Panc1 (cell line): ENCODE measurements at regions not wholly inside any gene's neighbourhood (a gene's known extent, or its start where the extent isn't known, plus 50 kb on each side); places are given as distances from the start of the nearest gene placed in this dataset.

ENCODE experiments used
- ATAC-seq: fragments of 200-7000 bp; cut with Tn5 transposase; 2 replicates; pipeline ENCODE4 v1.9.1; 2020; ENCODE audit warnings: mild to moderate bottlenecking, moderate library complexity
- BruUV-seq: library from RNA; stranded (reverse); fragments of 400-500 nt; replicated peaks from 2 replicates; lab custom pipeline; 2021; lab: Mats Ljungman, UMichigan
- CTCF ChIA-PET: fragments of 300-600 bp; sonication (Branson Sonifier 250); formaldehyde crosslinking; loops from one replicate; lab custom pipeline; 2022; ENCODE audit warnings: antibody characterized with exemption; lab: Charles Lee
- POLR2A ChIA-PET: fragments of 300-600 bp; sonication (Branson Sonifier 250); formaldehyde crosslinking; loops from one replicate; lab custom pipeline; 2022; ENCODE audit warnings: antibody characterized with exemption; lab: Charles Lee
- DNase-seq: peaks from one replicate; pipeline ENCODE4 v3.0.0-alpha.2; 2010; ENCODE audit warnings: low read depth, low spot score
- H3K27ac ChIP-seq: 2 replicates; pipeline ENCODE4 v1.5.1; 2011; ENCODE audit warnings: mild to moderate bottlenecking, low read length, inconsistent platforms
- H3K27me3 ChIP-seq: fragments of 200-500 bp; sonication (Bioruptor generic); 2 replicates; pipeline ENCODE4 v1.6.0; 2014; ENCODE audit warnings: low read length, inconsistent platforms; ENCODE audit not compliant: control insufficient read depth, insufficient read depth
- H3K36me3 ChIP-seq: fragments of 200-500 bp; sonication (Bioruptor generic); 2 replicates; pipeline ENCODE4 v1.5.1; 2014; ENCODE audit warnings: inconsistent platforms, mild to moderate bottlenecking, low read length, moderate library complexity; ENCODE audit not compliant: control insufficient read depth, insufficient read depth
- H3K4me1 ChIP-seq: 2 replicates; pipeline ENCODE4 v1.5.1; 2011; ENCODE audit warnings: inconsistent platforms, mild to moderate bottlenecking, low read length, moderate library complexity; ENCODE audit not compliant: control insufficient read depth, insufficient read depth
- H3K4me3 ChIP-seq, 2 experiments: 2 replicates each; pipeline ENCODE4 v1.5.1; 2011 to 2012; ENCODE audit warnings: low read depth in 2 of 2, low read length in 2 of 2, mild to moderate bottlenecking in 2 of 2, inconsistent platforms in 1 of 2, moderate library complexity in 1 of 2
- H3K9me3 ChIP-seq: fragments of 200-500 bp; sonication (Bioruptor generic); 2 replicates; pipeline ENCODE4 v1.5.1; 2014; ENCODE audit warnings: low read depth, mild to moderate bottlenecking, inconsistent platforms, low read length, moderate library complexity; ENCODE audit not compliant: control insufficient read depth, insufficient read depth
- CTCF ChIP-seq: fragments of 450-650 bp; IDR thresholded peaks from 2 replicates; pipeline ENCODE4 v1.5.1; 2017; ENCODE audit warnings: mild to moderate bottlenecking
- POLR2AphosphoS5 ChIP-seq: IDR thresholded peaks from 2 replicates; pipeline ENCODE4 v1.6.1; 2012; ENCODE audit warnings: mild to moderate bottlenecking, low read depth, low read length, moderate library complexity
- SIN3A ChIP-seq: IDR thresholded peaks from 2 replicates; pipeline ENCODE4 v1.6.1; 2012; ENCODE audit warnings: low read depth, mild to moderate bottlenecking, low read length, moderate library complexity, borderline replicate concordance; ENCODE audit not compliant: insufficient read depth
- TCF7L2 ChIP-seq: IDR thresholded peaks from 2 replicates; pipeline ENCODE4 v1.6.1; 2011; ENCODE audit warnings: mild to moderate bottlenecking, low read depth, low read length, inconsistent platforms
- in situ Hi-C: cut with HindIII; loops from 2 replicates; pipeline ENCODE4 v1.10.0; 2016; ENCODE audit warnings: low sequenced_read_pairs, low pct_unique_long_range_greater_than_20kb
- intact Hi-C: fragments of 100-400 bp; cut with micrococcal nuclease; formaldehyde crosslinking; loops from one replicate; pipeline ENCODE4 v1.10.0; 2022; ENCODE audit not compliant: unreplicated experiment
- TF ChIP-seq, protein P1 (sequence below), 2 experiments: IDR thresholded peaks; 2 replicates each; pipeline ENCODE4 v1.6.1; 2011 to 2012; ENCODE audit warnings: low read depth in 2 of 2, control low read depth in 1 of 2, low read length in 1 of 2, mild to moderate bottlenecking in 1 of 2, moderate library complexity in 1 of 2; ENCODE audit not compliant: insufficient read depth in 1 of 2

GRCh38 chr4:43316813-43317212, 424.3 kb downstream of the GRXCR1 start:
- no TSS peak for BruUV-seq
- Histone ChIP-seq H3K4me1 (no peaks in the 10 kb centered on the region), H3K27me3 (no peaks in the 10 kb centered on the region), H3K9me3 (no peaks in the 10 kb centered on the region), H3K36me3 (no peaks in the 10 kb centered on the region), H3K4me3 (no peak overlapping the region), H3K27ac (no peak overlapping the region)
- ChIA-PET CTCF (no interaction called here), POLR2A (no interaction called here)
- ATAC-seq (no peak), DNase-seq (no peak)
- TF ChIP-seq SIN3A (no peak), TCF7L2 (no peak), CTCF (no peak), POLR2AphosphoS5 (no peak)
- TF ChIP-seq, protein P1, sequence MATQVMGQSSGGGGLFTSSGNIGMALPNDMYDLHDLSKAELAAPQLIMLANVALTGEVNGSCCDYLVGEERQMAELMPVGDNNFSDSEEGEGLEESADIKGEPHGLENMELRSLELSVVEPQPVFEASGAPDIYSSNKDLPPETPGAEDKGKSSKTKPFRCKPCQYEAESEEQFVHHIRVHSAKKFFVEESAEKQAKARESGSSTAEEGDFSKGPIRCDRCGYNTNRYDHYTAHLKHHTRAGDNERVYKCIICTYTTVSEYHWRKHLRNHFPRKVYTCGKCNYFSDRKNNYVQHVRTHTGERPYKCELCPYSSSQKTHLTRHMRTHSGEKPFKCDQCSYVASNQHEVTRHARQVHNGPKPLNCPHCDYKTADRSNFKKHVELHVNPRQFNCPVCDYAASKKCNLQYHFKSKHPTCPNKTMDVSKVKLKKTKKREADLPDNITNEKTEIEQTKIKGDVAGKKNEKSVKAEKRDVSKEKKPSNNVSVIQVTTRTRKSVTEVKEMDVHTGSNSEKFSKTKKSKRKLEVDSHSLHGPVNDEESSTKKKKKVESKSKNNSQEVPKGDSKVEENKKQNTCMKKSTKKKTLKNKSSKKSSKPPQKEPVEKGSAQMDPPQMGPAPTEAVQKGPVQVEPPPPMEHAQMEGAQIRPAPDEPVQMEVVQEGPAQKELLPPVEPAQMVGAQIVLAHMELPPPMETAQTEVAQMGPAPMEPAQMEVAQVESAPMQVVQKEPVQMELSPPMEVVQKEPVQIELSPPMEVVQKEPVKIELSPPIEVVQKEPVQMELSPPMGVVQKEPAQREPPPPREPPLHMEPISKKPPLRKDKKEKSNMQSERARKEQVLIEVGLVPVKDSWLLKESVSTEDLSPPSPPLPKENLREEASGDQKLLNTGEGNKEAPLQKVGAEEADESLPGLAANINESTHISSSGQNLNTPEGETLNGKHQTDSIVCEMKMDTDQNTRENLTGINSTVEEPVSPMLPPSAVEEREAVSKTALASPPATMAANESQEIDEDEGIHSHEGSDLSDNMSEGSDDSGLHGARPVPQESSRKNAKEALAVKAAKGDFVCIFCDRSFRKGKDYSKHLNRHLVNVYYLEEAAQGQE (IDR thresholded peaks at IDR 0.05; ENCODE audit: insufficient read depth in 1 of 2, low read depth in 2 of 2, low read length in 1 of 2) = no peak
- intact Hi-C loops = no loop called here
- in situ Hi-C loops = no loop called here

DNA sequence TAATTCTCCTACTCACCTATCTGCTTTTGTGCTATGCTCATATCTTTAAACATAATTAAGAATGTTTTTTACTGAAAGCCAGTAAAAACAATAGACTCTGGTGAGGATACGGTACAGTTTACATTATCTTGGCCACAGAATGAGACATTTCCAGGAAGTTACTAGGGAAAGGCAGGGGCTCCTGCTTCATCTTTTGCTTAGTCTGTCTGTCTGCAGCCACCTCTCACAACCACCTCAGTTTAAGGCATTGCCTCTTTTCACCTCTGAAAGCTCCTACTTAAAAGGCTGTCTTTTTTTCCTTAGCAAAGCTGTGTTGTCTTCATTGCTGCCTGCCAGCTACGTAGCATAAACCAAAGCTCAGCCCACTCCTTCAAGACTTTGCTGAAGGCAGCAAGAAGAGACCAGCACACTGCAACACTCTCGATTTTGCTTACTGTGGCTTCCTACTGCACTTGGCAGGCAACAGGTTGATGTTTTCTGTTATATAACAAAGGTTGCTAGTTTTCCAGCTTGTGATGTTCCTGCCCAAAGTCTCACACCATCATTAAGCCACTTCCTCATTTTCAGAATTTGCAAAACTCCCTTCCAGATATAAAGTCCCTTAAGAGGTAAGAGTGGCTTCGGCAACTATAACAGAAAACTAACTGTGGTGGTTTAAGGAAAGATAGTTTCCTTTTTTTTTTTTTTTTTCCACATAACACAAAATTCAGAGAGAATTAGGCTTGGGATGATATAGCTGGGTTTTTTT, 432.9 kb downstream of the GRXCR1 start:
- ChIA-PET CTCF (no interaction called here), POLR2A (no interaction called here)
- no peaks in the 10 kb centered on the region for H3K36me3 ChIP-seq
- in situ Hi-C loops = no loop called here
- no peak overlapping the region for H3K27ac ChIP-seq
- DNase-seq = no peak
- no peaks in the 10 kb centered on the region for H3K4me1 ChIP-seq
- no peak for ATAC-seq
- H3K4me3 ChIP-seq = no peak overlapping the region
- TF ChIP-seq, protein P1 (IDR thresholded peaks at IDR 0.05; ENCODE audit: insufficient read depth in 1 of 2, low read depth in 2 of 2, low read length in 1 of 2) = no peak
- TF ChIP-seq TCF7L2 (no peak), SIN3A (no peak), POLR2AphosphoS5 (no peak), CTCF (no peak)
- H3K27me3 ChIP-seq = no peaks in the 10 kb centered on the region
- no peaks in the 10 kb centered on the region for H3K9me3 ChIP-seq
- BruUV-seq = no TSS peak
- intact Hi-C loops = no loop called here
